ENCODE measurements at regions not wholly inside any gene's neighbourhood (a gene's known extent, or its start where the extent isn't known, plus 50 kb on each side); places are given as distances from the start of the nearest gene placed in this dataset.

- DNase-seq: no peak
These were observed 600.6 kb upstream of the SETBP1 start for GRCh38 chr18:44080054-44080453.

DNA sequence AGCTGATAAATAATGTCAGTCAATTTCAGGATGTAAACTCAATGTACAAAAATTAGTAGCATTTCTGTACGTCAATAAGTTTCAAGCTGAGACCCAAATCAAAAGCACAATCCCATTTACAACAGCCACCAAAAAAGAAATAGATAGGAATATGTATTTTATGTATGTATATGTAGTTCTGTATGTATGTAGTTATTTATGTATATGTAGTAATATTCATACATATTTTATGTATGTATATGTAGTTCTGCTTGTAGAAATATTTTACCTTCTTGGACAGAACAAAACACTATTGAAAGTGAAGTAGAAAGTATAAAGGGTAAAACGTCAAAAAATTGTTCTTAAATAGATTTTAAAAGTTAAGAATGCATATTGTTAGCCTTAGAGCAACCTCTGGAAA, 591.0 kb upstream of the SETBP1 start:
- DNase-seq: no peak

DNA sequence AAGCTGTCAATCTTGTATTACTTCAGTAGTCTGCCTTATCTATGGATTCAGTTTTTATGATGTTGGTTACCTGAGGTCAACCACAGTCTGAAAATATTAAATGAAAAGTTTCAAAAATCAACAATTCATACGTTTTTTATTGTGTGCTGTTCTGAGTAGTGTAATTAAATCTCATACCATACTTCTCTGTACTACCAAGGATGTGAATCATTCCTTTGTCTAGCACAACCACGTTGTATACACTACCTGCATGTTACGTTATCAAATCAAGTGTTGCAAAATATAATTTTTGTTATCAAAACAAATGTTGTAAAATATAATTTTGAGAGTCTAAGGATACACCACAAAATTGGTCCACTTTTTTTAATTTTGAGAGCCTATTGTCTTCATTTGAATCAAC, 590.2 kb upstream of the SETBP1 start:
- DNase-seq: no peak

DNA sequence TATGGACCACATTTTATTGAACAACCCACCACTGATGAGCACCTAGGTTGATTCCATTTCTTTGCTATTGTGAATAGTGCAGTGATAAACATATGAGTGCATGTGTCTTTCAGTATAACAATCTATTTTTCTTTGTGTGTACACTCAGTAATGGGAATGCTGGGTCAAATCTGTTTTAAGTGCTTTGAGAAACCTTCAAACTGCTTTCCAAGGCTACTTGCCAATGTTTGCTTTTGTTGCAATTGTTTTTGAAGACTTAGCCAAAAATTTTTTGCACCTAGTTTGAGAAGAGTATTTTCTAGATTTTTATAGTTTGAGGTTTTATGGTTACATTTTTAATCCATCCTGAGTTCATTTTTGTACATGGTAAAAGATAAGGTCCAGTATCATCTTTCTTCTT, 587.4 kb upstream of the SETBP1 start:
- DNase-seq: no peak

GRCh38 chr18:44096016-44096415, 584.7 kb upstream of the SETBP1 start:
- no peak for DNase-seq

GRCh38 chr18:44098551-44099098, 582.1 kb upstream of the SETBP1 start:
- DNase-seq: no peak

- DNase-seq: no peak
These were observed 573.5 kb upstream of the SETBP1 start for GRCh38 chr18:44107187-44107586.

DNA sequence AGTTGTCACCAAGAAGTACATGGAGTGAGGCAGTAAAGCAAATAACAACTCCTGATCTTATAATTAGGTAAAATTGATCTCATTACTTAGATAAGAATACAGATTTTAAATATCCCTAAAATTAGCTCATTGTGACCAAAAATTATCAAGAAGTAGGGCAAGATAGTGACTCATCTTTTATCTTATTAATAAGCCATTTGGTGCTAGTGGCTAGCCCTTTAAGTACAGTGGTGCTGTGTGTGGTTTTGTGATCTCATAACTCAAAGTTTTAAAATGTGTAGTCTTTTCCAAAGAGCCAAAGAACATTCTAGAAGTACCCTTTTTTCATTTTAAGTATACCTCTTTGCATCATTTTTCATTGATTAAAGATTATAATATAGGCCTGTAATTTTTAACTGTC, 569.4 kb upstream of the SETBP1 start:
- no peak for DNase-seq

DNA sequence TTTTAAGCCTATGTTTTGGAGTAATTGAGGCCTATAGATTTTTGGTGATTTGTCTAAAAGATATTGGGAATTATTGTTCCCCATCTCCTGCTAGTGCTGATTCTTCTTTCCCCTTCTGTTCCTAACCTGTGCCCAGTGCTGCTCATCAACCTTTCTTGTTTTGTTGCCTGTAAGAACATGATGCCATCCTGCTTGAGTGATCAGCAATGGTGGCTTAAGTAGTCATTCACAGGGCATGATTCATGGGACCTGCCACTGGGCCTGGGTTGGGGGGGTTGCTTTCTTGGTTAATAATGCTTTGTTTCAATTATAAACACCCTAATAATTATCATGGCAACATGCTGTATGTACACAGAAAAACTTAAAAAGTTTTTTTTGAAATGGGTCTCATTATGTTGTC, 562.9 kb upstream of the SETBP1 start:
- DNase-seq: no peak

- no peak for DNase-seq
These were observed 561.1 kb upstream of the SETBP1 start for GRCh38 chr18:44119607-44120006.

GRCh38 chr18:44123743-44124142, 556.9 kb upstream of the SETBP1 start:
- DNase-seq: no peak

GRCh38 chr18:44125446-44125845, 555.2 kb upstream of the SETBP1 start:
- no peak for DNase-seq

DNA sequence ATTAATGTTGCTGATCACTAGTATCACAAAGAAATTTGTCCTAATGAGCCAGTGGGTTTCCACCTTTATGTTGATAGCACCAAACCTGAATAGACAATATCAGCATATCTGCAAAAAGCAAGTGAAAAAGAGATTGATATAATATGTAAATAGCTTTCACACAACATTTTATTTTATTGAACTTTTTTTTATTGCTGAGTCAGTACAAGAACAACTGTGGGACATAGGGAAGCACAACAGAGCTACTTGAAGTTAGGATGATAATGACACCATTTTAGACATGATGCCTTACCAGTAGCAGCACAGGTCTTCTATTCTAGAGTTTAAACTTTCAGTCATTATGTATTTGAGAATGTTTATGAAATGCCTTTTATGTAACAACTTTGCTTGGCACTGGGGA, 554.1 kb upstream of the SETBP1 start:
- DNase-seq: no peak

- DNase-seq: no peak
These were observed 552.3 kb upstream of the SETBP1 start for GRCh38 chr18:44128365-44128764.

GRCh38 chr18:44130376-44130942, 550.2 kb upstream of the SETBP1 start:
- DNase-seq: no peak

- DNase-seq: no peak
These were observed 547.2 kb upstream of the SETBP1 start for GRCh38 chr18:44133483-44133882.

DNA sequence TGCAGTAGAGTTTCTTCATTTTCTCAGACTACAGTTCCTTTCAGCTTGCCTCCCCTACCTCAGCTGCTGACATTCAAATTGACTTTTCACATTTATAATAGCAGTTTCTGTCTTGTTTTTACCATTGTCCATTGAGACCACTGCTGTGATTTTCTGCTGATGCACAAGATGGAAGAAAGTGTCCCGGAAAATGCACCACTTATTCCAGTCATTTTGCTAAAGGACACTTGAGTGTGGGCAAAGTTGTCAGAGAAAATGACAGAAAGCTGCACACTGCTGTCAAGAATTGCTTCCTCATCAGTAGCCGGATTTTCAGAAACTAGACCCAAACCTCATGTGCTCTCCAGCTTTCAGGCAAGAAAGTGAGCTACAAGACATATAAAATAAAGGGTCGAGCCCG, 546.2 kb upstream of the SETBP1 start:
- no peak for DNase-seq

- DNase-seq: no peak
These were observed 544.9 kb upstream of the SETBP1 start for GRCh38 chr18:44135741-44136140.

DNA sequence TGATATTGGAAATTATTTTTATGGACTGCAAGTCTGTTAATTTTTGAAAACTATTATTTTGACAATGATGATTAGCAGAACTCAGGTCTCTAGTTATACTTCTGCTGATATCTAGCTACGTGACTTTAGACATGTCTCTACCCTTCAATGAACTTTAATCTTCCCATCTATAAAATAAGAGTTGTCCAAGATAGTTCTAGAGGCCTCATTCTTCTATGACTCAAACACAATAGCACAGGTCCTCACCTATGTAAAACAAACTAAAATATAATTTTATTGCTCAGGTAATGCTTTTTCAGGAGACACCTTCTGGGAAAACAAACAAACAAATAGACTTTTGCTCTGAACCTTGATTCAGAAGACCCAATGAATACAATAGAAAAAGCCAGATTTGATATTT, 544.4 kb upstream of the SETBP1 start:
- no peak for DNase-seq

DNA sequence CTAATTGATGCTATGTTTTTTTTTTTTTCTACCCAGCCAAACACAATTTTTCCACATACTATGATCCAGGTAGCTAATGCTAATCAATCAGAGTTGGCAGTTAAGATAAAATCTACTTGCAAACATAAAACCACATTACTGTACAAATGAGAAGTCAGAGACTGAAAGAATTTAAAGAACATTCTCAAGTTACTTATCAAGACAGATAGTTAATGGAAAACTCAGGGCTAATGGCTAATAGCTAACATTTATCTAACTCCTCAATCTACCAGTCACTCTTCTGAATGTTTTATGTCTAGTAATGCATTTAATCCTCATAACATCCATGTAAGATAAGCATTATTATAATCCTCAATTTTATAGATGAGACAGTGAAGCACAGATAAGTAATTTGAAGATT, 537.6 kb upstream of the SETBP1 start:
- DNase-seq: no peak

- no peak for DNase-seq
These were observed 531.0 kb upstream of the SETBP1 start for GRCh38 chr18:44149706-44150105.

DNA sequence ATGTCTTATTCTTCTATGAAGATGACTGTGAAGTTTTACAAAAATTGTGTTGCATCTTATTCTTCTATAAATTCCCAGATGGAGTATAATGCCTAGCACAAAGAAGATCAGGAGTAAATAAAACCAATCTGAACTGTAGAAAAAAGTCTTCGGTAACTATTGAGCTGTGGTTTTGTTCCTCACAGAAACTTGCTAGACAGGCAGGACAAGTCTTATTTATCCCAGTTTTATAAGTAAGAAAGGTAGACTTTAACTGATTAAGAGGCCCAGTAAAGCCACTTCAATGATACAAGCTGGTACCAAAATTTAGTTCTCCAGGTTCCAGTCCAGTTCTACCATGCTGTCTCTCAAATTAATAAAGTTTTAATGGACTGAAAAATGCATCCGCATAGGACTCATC, 526.7 kb upstream of the SETBP1 start:
- no peak for DNase-seq

GRCh38 chr18:44156126-44156525, 524.6 kb upstream of the SETBP1 start:
- DNase-seq: no peak

- DNase-seq: no peak
These were observed 523.8 kb upstream of the SETBP1 start for GRCh38 chr18:44156776-44157335.

All from T-helper 1 cell (primary cell).